ENCODE measurements at regions not wholly inside any gene's neighbourhood (a gene's known extent, or its start where the extent isn't known, plus 50 kb on each side); places are given as distances from the start of the nearest gene placed in this dataset.
"Not testable (repeated sequence)": the region's sequence is repeated elsewhere in the genome, so short reads cannot be mapped to it uniquely, and the experiment has no call there.

DNA sequence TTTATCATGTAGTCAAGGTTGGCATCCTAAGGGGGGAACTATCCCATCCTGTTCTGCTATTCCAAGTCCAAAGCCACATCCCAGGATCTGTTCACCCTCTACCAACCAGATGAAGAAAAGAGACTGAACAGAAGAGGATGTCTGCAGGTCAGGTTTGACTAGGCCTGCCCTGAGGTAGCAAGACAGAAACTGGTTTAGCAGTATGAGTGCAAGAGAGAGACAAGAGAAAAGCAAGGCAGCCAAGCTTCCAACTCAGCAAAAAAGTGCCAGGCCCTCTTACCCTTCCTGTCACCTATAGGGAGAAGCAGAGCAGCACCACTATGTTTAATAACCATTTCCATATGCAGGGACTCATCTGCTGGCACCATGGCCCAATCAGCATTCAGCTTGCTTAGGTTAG is 320.8 kb upstream of the DUSP10 start:
- ATAC-seq (no peak), DNase-seq (no peak)
- intact Hi-C loops (cut with DNase I, micrococcal nuclease), result no loop called here

DNA sequence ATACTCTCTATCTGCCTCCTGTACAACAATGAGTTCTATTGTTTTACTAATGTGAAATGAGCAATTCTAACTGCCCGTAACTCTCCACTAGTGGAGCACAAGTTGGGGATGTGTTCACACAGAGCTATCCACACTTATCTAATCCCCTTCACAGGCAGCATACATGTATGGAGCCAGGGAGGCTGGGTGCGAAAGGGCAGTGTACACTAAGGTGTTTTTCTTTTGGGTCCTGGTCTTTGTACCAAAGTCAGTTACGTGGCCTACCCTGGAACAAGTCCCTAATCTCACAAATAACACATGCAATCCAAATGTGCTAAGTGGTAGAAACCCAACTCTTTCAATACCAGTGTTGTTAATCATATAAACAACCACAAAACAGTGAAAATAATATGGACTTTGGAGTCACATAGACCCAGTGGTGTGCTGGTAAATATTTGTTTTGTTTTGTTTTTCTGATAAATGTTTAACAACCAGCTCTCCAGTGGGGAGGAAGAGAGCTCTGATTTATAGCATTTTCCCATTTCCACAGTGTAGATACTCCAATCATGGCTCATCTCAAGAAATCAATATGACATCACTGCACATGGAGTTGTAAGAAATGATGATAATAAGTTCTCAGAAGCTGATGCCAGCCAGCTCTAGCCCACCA is 319.9 kb upstream of the DUSP10 start:
- intact Hi-C loops (cut with DNase I, micrococcal nuclease), result no loop called here
- DNase-seq (no peak), ATAC-seq (no peak)

DNA sequence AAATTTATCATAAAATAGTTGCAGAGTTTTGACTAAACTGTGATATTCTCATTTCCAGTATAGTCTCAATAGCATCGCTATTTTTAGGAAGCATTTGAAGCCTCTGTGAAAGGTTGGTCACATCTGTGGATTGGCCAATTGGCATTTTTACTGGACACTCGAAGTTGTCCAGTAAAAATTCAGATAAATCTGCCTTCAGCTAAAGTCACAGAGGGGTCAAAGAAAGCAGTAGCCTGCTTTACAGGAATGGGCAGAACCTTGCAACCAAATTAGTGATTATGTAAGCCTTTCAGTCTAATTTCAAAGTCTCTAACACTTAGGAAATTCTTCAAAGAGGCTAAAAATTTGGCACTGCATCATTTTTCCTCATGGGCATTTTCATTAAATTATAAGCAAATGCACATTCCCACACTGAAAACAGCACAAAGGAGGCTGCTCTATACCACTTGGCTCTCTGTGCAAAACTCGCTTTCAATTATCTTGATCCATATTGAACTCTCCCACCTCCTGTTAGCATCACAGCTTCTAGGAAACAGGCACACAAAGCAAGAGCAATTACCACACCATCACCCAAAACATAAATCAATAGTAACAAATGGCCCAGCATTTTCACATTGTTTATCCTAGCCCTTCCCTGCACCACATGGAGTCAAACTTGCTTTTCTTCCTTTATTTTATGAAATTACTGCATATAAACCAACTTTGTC is 318.5 kb upstream of the DUSP10 start:
- ATAC-seq, result no peak

DNA sequence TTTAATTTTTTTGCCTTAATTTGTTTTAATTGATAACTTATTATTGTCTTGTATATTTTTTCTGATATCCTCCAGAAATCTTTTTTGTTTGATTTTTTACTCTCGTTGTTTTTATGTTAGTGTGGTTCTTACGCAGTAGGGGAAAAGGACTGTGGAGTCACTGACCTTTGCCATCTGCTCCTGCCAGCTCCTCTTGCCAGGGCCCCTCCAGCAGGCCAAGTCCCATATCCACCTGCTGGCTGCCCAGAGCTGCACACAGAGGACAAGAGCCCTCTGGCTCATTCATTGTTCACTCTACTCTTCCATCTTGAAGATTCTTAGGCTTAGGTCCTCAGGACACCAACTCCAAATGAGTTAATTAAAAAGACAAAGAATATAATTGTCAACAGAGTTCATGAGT is 316.4 kb upstream of the DUSP10 start:
- DNase-seq (no peak), ATAC-seq (no peak)
- intact Hi-C loops (cut with DNase I, micrococcal nuclease), result no loop called here

More for the DNA sequence above, 318.5 kb upstream of the DUSP10 start:
- no peak for DNase-seq
- intact Hi-C loops (cut with DNase I, micrococcal nuclease), result no loop called here

DNA sequence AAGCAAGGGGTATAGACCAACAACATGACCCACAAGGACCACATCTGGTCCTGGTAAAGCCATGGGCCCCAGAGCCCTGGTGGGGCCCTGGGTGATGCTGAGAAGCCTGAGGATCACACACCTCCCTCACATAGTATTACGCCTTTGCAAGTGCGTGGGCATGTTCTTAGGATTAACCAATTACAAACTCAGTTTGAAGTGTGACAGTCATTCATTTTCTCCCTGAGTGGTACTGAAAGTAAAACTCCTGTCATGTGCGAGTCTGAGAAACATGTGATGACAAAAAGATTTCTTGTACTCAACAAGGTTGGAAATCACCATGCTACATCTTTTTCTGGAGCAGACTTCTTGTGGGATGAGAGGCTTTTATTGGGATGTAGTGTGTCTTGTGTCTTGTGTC is 315.3 kb upstream of the DUSP10 start:
- DNase-seq (no peak), ATAC-seq (no peak)
- intact Hi-C loops (cut with DNase I, micrococcal nuclease), result no loop called here

DNA sequence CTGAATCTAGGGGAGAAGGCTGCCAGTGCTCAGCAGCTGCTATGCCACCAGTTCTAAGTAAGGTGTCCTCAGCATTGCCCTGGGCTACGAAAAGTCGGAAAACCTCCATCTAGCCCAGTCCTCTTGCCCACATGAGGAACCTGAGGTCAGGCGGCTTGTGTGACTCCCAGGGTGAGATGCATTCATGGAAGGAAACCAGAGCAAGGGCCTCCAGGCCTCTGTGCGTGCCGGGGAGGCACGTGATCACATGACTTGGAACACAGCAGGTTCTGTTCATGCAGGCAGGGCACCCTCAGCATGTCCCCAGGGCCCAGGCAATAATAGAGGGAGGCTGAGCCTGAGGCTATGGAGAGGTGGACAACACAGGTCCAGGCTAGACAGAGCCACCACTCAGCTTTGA is 312.5 kb upstream of the DUSP10 start:
- no peak for DNase-seq
- intact Hi-C loops (cut with DNase I, micrococcal nuclease), result no loop called here
- no peak for ATAC-seq

DNA sequence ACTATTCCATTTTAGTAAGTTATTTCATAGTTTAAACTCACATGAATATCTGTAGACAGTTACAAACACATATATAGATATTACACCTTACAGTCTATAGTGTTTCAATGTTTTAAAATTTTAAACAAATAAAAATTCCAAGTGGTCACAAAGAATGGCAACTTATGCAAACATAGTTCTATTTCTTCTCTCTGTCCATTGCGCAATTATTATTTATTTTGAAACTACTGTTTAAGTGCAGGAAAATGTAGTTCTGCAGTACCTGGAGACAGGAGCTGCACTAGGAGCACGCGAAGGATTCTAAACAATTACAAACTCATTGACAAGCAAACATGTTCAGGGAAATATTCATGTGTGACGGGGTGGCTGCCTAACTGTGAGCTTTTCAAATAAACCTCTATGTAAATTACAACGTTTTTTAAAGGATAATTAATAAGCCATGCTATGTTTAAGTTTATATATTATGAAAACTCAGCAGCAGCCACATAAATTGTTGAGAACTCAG is 312.0 kb upstream of the DUSP10 start:
- ATAC-seq, result no peak

DNA sequence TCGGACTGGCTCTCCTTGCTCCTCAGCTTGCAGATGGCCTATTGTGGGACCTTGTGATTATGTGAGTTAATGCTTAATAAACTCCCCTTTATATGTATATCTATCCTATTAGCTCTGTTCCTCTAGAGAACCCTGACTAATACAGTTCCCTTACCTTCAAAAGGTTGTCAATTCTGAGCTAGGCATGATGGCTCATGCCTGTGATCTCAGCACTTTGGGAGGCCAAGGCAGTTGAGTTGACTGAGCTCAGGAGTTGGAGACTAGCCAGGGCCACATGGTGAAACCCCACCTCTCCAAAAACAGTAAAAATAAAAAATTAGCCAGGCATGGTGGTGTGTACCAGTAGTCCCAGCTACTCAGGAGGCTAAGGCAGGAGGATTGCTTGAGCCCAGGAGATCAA is 309.4 kb upstream of the DUSP10 start:
- ATAC-seq; DNase-seq; intact Hi-C loops (cut with DNase I, micrococcal nuclease): not testable (repeated sequence)

More for the DNA sequence above, 312.0 kb upstream of the DUSP10 start:
- DNase-seq, result no peak
- intact Hi-C loops (cut with DNase I, micrococcal nuclease), result no loop called here

DNA sequence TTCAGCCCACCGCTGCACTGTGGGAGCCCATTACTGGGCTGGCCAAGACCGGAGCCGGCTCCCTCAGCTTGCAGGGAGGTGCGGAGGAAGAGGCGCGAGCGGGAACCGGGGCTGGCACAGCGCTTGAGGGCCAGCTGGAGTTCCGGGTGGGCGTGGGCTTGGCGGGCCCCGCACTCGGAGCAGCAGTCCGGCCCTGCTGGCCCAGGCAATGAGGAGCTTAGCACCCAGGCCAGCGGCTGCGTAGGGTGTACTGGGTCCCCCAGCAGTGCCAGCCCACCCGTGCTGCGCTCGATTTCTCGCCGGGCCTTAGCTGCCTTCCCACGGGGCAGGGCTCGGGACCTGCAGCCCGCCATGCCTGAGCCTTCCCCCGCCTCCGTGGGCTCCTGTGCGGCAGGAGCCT is 307.8 kb upstream of the DUSP10 start:
- intact Hi-C loops (cut with DNase I, micrococcal nuclease), result not testable (repeated sequence)

DNA sequence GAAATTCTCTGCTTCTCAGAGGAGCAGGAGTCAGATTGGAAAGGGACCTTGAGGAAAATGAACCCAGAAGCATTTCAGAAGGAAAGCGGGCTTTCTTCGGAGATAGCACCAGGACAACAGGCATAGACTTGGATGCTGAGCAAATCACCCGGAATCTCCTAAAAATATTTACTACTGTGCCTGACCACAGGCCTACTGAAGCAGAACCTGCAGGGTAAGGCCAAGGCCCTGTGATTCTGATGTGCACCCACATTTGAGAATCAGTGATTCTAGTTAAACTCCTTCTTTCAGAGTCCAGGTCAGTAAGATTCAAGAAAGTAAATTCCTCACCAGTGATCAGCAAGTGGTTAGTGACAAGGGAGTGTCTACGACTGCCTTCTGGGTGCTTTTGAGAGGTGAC is 307.3 kb upstream of the DUSP10 start:
- intact Hi-C loops (cut with DNase I, micrococcal nuclease), result no loop called here
- ATAC-seq, result no peak
- no peak for DNase-seq

More for the DNA sequence above, 307.8 kb upstream of the DUSP10 start:
- ATAC-seq, DNase-seq: not testable (repeated sequence)

DNA sequence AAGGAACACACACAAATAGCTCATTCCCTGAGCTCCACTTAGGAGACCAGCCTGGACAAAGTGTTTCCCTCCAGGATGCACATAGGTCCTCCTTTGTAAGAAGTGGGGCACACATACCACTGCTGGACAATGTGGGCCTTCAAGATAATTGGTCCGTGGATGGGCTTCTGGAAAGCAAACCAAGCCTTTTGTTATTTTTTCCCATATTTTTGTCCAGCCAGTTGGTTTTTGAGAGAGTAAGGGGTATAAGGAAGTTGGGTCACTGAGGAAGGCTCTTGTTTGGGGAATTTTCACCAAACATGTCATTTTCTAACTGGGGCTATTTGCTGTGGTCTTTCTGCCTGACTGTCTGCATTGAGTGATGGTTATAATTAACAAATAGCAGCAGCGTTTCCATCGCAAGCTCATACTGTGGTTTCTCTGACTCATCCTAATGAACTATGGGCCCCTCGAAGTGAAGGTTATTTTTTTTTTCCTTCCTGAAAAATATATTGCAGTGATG is 306.3 kb upstream of the DUSP10 start:
- no peak for DNase-seq
- ATAC-seq, result no peak
- intact Hi-C loops (cut with DNase I, micrococcal nuclease), result no loop called here

DNA sequence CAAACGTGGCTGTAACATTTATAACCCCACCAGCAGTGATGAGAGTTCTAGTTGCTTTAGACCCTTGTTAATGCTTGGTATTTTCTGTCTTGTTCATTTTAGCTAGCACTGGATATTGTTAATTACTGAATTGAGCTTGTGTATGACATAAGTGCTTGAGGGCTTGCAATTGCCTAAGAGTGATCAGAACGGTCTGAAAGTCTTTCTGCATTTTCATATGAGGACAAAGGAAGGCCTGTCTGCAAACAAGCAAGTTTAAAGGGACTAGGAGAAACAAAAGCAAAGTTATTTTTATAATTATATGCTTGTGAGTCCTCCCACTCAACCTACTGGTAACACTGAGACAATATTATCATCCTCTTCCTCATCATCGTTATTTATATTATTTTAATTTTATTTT is 305.5 kb upstream of the DUSP10 start:
- DNase-seq (no peak), ATAC-seq (no peak)
- intact Hi-C loops (cut with DNase I, micrococcal nuclease), result no loop called here

DNA sequence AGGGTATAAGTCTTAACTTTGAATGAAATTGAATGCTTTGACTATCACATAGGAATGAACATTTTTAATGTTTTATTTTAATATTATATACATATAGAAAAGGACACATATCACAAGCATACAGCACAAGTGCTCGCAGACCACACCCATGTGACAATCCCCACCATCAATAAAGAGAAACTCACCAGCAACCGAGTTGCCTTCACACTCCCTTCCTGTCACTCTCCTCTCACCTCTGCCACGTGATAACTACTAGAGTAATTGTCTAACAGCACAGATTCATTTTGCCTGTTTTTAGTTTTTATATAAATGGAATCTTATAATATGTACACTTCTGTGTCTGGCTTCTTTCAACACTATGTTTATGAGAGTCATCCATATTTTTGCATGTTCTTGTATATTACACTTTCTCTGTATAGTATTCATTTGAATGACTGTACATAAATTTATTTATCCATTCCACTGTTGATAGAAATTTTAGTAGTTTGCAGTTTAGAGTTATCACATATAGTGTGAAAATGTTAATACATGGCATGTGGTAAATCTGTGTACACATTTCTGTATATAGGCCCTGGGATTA is 304.9 kb upstream of the DUSP10 start:
- DNase-seq, result no peak
- intact Hi-C loops (cut with DNase I, micrococcal nuclease), result no loop called here
- ATAC-seq, result no peak

DNA sequence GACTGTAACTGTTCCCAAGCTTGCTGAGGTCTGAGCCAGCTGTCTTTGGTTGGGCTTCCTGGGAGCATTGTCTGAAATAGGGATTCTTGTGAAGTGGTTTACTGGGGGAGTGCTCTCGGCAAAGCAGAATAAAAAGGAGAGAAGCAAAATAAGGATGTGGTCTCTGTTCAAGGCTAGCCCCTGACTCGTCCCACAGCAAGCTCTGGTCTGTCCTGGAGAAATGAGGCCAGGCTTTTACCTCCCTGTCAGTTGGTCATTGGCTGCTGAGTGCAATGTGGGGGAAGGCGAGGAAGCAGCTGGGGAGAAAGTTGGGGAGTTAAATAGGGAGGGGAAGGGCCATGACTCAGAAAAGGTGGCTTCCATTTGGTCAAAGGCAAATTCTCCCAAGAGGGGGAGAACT is 303.9 kb upstream of the DUSP10 start:
- DNase-seq (no peak), ATAC-seq (no peak)
- intact Hi-C loops (cut with DNase I, micrococcal nuclease), result no loop called here

DNA sequence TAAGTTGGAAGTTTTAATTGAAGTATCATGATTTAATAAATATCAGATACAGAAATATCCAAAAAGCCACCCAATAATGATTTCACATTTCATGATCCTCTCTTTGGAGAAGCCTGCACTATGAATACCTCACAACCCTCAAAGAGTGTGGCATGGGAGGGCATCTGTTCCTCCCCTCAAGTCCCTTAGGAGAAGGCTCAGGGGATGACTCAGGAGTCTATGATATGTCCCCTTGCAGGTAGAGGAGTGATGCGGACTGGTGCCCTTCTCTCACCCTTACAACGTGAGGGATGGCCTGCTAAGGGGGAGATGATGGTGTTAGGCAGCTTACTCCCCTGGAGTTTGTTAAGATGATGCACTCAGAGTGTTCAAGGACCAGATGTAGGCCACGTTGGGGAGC is 303.3 kb upstream of the DUSP10 start:
- no peak for ATAC-seq

DNA sequence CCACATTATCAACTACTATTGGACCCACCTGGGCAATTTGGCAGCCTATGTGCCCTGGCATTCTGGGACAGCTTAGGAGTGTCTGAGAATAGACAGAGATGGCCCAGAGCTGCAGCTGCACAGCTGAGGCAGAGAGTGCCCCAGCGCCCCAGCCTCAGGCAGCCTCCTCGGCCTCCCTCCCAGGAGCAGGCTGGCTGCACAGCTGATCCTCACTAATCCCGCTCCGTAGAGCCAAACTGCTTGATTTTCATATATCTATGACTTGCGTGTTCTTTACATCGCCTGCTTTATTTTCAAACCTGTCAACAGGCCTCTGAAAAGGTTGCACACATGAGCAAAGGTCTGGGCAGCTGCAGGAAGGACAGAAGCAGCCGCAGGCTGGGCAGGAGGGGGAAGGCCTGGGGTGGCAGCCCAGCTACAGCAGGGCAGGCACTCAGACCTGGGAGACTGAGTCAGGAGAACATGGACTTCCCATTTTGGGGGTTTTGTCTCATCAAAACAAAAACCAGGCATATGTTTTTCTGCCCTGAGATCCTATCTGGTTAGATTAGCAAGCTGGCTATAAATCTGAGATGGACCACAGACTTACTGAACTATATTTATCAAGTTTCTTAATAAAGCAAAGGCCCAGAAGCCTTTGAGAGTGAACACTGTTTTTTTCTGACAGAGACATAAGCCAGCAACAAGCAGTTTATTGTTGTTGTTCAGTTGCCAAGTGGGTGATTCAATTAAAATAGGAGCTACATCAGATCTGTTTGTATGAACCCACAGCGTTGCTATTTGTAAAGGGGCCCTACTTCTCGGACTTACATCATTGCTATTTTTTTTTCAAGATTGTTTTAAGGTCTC is 301.8 kb upstream of the DUSP10 start:
- intact Hi-C loops (cut with DNase I, micrococcal nuclease), result no loop called here
- ATAC-seq (no peak), DNase-seq (no peak)

More for the DNA sequence above, 303.3 kb upstream of the DUSP10 start:
- no peak for DNase-seq
- intact Hi-C loops (cut with DNase I, micrococcal nuclease), result no loop called here

DNA sequence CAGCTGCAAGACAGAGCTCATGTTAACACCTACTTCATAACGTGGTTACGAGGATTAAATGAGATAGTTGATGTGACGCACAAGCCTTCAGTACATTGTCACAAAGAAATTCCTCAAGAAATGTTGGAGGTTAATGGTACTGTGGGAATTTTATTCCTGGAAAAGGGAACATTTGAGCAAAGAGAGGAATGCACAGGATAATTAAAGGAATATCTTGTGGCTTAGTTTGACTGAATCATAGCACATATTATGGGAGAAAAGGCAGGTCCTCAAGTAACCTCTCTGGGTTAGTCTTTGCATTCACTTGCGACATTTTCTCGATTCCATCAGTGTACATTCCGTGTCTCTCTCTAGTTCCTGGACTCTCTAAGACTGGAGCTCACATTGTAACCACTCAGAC is 300.2 kb upstream of the DUSP10 start:
- intact Hi-C loops (cut with DNase I, micrococcal nuclease), result no loop called here
- DNase-seq (no peak), ATAC-seq (no peak)

DNA sequence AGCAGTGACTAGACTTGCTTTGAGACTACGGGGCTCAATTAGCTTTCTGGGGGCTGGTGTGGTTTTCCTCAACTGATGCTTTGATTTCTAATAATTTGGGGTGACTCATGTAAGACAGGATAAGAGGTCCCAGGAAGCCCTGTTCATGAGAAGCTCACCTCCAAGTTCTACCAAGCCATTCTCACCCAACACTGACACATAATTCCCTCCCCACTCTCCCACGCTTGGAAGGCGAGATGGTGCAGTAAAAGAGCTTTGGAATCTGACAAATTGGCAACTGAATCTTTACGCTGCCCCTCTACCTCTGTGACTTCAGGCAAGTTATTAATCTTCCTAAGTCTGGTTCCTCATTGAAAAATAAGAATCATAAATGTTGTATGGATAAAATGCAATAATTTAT is 299.1 kb upstream of the DUSP10 start:
- intact Hi-C loops (cut with DNase I, micrococcal nuclease), result no loop called here
- ATAC-seq (no peak), DNase-seq (no peak)

DNA sequence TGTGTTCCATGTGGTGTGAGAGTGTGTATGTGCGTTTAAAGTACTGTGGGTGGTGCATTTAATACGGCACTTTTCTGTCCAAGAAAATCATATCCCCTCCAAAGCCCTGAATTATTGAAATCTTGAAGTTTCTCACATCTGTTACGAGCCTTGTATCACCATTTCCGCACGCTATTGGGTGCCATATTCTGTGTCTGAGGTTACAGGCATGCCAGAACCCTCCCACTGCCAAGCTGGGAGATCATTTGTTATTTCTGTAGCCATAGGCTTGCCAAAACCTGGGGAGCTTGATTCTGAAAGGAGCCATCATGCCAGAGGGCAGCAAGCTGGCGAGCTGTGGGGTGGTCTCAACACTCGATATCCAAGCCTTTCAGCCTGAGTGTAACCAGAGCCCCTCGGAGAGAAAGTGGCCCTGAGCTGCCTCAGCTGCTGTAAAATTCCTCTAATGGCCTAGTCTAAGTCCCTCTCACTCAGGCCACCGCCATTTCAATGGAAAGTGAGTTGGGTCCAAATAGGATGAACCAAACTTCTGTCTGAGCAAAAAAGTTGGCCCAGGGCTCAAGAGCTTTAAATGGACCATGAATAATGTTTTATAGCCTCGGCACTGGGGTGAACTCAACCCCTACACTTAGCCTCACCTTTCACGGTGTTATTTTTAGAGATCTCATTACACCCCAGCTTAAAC is 298.4 kb upstream of the DUSP10 start:
- no peak for DNase-seq
- intact Hi-C loops (cut with DNase I, micrococcal nuclease), result no loop called here

More for the DNA sequence above, 298.4 kb upstream of the DUSP10 start:
- no peak for ATAC-seq
